D341Med (cell line): ENCODE measurements at regions not wholly inside any gene's neighbourhood (a gene's known extent, or its start where the extent isn't known, plus 50 kb on each side); places are given as distances from the start of the nearest gene placed in this dataset.

ENCODE experiments used
- DNase-seq: peaks from one replicate; pipeline ENCODE4 v3.0.0; 2012; ENCODE audit warnings: low spot score

- DNase-seq: no peak
Observed at GRCh38 chr14:53462931-53463778, 310.0 kb upstream of the DDHD1 start.

- no peak for DNase-seq
Observed at GRCh38 chr14:53461858-53462257, 308.7 kb upstream of the DDHD1 start.

- DNase-seq: no peak
Observed at GRCh38 chr14:53460544-53460943, 307.4 kb upstream of the DDHD1 start.

- DNase-seq: no peak
Observed at GRCh38 chr14:53458368-53458814, 305.3 kb upstream of the DDHD1 start.

- no peak for DNase-seq
Observed at GRCh38 chr14:53456931-53457330, 303.8 kb upstream of the DDHD1 start.

GRCh38 chr14:53452005-53452673 lies 299.0 kb upstream of the DDHD1 start:
- no peak for DNase-seq

- no peak for DNase-seq
Observed at GRCh38 chr14:53450871-53451270, 297.7 kb upstream of the DDHD1 start.

GRCh38 chr14:53448682-53449081 lies 295.6 kb upstream of the DDHD1 start:
- no peak for DNase-seq

GRCh38 chr14:53444677-53445312 lies 291.7 kb upstream of the DDHD1 start:
- no peak for DNase-seq

GRCh38 chr14:53441789-53442188 lies 288.7 kb upstream of the DDHD1 start:
- DNase-seq: no peak

- DNase-seq: no peak
Observed at GRCh38 chr14:53437858-53438257, 284.7 kb upstream of the DDHD1 start.

- DNase-seq: peak; percentile 60
Observed at GRCh38 chr14:53432378-53432802, 279.3 kb upstream of the DDHD1 start.

GRCh38 chr14:53430870-53431269 lies 277.7 kb upstream of the DDHD1 start:
- DNase-seq: no peak

GRCh38 chr14:53412819-53413675 lies 259.9 kb upstream of the DDHD1 start:
- peak; percentile 35 for DNase-seq

GRCh38 chr14:53411125-53411524 lies 258.0 kb upstream of the DDHD1 start:
- no peak for DNase-seq

GRCh38 chr14:53409969-53410368 lies 256.8 kb upstream of the DDHD1 start:
- no peak for DNase-seq

GRCh38 chr14:53409289-53409688 lies 256.2 kb upstream of the DDHD1 start:
- no peak for DNase-seq

GRCh38 chr14:53408175-53408879 lies 255.2 kb upstream of the DDHD1 start:
- no peak for DNase-seq

GRCh38 chr14:53406519-53406918 lies 253.4 kb upstream of the DDHD1 start:
- no peak for DNase-seq

GRCh38 chr14:53401646-53402045 lies 248.5 kb upstream of the DDHD1 start:
- no peak for DNase-seq

- DNase-seq: no peak
Observed at GRCh38 chr14:53399057-53399456, 245.9 kb upstream of the DDHD1 start.
